Amniotic stem cell (primary cell): ENCODE measurements at regions not wholly inside any gene's neighbourhood (a gene's known extent, or its start where the extent isn't known, plus 50 kb on each side); places are given as distances from the start of the nearest gene placed in this dataset.
"Not testable (repeated sequence)": the region's sequence is repeated elsewhere in the genome, so short reads cannot be mapped to it uniquely, and the experiment has no call there.

ENCODE experiments used
- DNase-seq: peaks from one replicate; lab custom pipeline; 2025; lab: John Stamatoyannopoulos, UW

GRCh38 chr4:111405989-111406388 lies 739.3 kb upstream of the FAM241A start:
- no peak for DNase-seq

GRCh38 chr4:111410571-111410970 lies 734.7 kb upstream of the FAM241A start:
- no peak for DNase-seq

- DNase-seq = no peak
Measured at GRCh38 chr4:111417521-111417920, 727.7 kb upstream of the FAM241A start.

- DNase-seq = no peak
Measured at GRCh38 chr4:111433441-111433840, 711.8 kb upstream of the FAM241A start.

GRCh38 chr4:111434586-111434985 lies 710.7 kb upstream of the FAM241A start:
- DNase-seq = no peak

- no peak for DNase-seq
Measured at GRCh38 chr4:111435986-111436744, 709.1 kb upstream of the FAM241A start.

- DNase-seq = no peak
Measured at GRCh38 chr4:111441687-111442086, 703.6 kb upstream of the FAM241A start.

- not testable (repeated sequence) for DNase-seq
Measured at GRCh38 chr4:111444836-111445235, 700.4 kb upstream of the FAM241A start.

GRCh38 chr4:111449657-111450056 lies 695.6 kb upstream of the FAM241A start:
- DNase-seq = no peak

- no peak for DNase-seq
Measured at GRCh38 chr4:111450867-111451266, 694.4 kb upstream of the FAM241A start.

GRCh38 chr4:111453216-111453615 lies 692.0 kb upstream of the FAM241A start:
- DNase-seq = no peak

- DNase-seq = no peak
Measured at GRCh38 chr4:111454961-111455360, 690.3 kb upstream of the FAM241A start.

- DNase-seq = no peak
Measured at GRCh38 chr4:111464251-111465045, 680.8 kb upstream of the FAM241A start.

GRCh38 chr4:111466811-111467604 lies 678.2 kb upstream of the FAM241A start:
- DNase-seq = no peak

- no peak for DNase-seq
Measured at GRCh38 chr4:111475001-111475400, 670.3 kb upstream of the FAM241A start.

GRCh38 chr4:111475666-111476065 lies 669.6 kb upstream of the FAM241A start:
- DNase-seq = no peak

GRCh38 chr4:111480510-111480909 lies 664.7 kb upstream of the FAM241A start:
- no peak for DNase-seq

GRCh38 chr4:111483375-111484169 lies 661.7 kb upstream of the FAM241A start:
- DNase-seq = no peak

- DNase-seq = no peak
Measured at GRCh38 chr4:111492496-111492895, 652.8 kb upstream of the FAM241A start.

GRCh38 chr4:111494471-111494870 lies 650.8 kb upstream of the FAM241A start:
- no peak for DNase-seq

- DNase-seq = no peak
Measured at GRCh38 chr4:111494971-111495370, 650.3 kb upstream of the FAM241A start.

GRCh38 chr4:111499291-111499690 lies 646.0 kb upstream of the FAM241A start:
- no peak for DNase-seq
